ENCODE measurements at regions not wholly inside any gene's neighbourhood (a gene's known extent, or its start where the extent isn't known, plus 50 kb on each side); places are given as distances from the start of the nearest gene placed in this dataset.

DNA sequence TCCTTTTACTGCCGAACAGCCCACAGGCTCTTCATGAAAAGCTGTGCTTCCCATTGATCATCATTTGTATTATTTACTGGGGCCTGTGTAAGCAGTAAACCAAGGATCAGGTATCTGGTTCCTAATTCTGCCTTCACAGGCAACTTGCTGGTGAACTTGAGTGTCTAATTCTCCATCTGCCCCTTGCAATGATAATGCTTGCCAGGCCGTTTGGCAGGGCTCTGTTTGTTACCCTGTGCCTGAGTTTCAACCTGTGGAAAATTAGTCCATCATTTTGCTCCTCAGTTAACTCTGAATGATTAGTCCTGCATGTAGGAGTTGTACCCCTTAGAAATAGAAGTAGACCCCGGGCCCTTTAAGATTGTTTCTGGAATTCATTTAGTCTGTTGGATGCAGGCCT, 298.4 kb upstream of the CADM1 start:
- H3K27ac ChIP-seq (replicated peaks; ENCODE audit: low read length), result no peak overlapping the region
- H3K4me1 ChIP-seq (ENCODE audit: control insufficient read depth in 2 of 2, insufficient read depth in 1 of 2, low read depth in 1 of 2, low read length in 2 of 2), result no peaks in the 10 kb centered on the region
- no peak overlapping the region for H3K9ac ChIP-seq (ENCODE audit: low read depth, low read length, poor library complexity)
- H3K9me3 ChIP-seq (replicated peaks in 1 of 2; ENCODE audit: control insufficient read depth in 2 of 2, insufficient read depth in 1 of 2, low read depth in 1 of 2, low read length in 2 of 2), result no peaks in the 10 kb centered on the region
- no peak overlapping the region for H3K23ac ChIP-seq (ENCODE audit: low read depth, low read length, poor library complexity)
- H3K4ac ChIP-seq (ENCODE audit: low read length), result no peak overlapping the region
- no peak overlapping the region for H3K4me3 ChIP-seq (ENCODE audit: low read length in 2 of 2)
- no peak overlapping the region for H3K14ac ChIP-seq (ENCODE audit: low read length)
- no peak overlapping the region for H2AK5ac ChIP-seq (ENCODE audit: low read depth, low read length)
- DNase-seq (ENCODE audit: low spot score), result no peak
- H4K91ac ChIP-seq (ENCODE audit: low read depth, low read length, poor library complexity), result no peak overlapping the region
- no peak overlapping the region for H3K4me2 ChIP-seq (ENCODE audit: insufficient read depth, low read length, poor library complexity, severe bottlenecking)
- H3K36me3 ChIP-seq (replicated peaks in 1 of 2; ENCODE audit: control insufficient read depth in 2 of 2, insufficient read depth in 2 of 2, low read length in 2 of 2), result no peaks in the 10 kb centered on the region
- H2BK120ac ChIP-seq (ENCODE audit: low read depth, low read length), result no peak overlapping the region
- H2BK12ac ChIP-seq (ENCODE audit: low read length), result no peak overlapping the region
- no peaks in the 10 kb centered on the region for H3K27me3 ChIP-seq (ENCODE audit: control insufficient read depth in 3 of 3, insufficient read depth in 3 of 3, low read depth in 1 of 3, low read length in 3 of 3)
- H4K8ac ChIP-seq (ENCODE audit: low read depth, low read length), result no peak overlapping the region
- no CpG with 5 or more reads among the region's 3 CpGs for WGBS, 2 donors (ENCODE audit: extremely low coverage in 2 of 2, insufficient read length in 2 of 2, insufficient replicate concordance in 1 of 2)
- H2BK15ac ChIP-seq (ENCODE audit: low read length), result no peak overlapping the region
- no peaks in the 10 kb centered on the region for H3K79me1 ChIP-seq (ENCODE audit: low read depth, low read length)
- H2BK5ac ChIP-seq (ENCODE audit: low read length), result no peak overlapping the region
- H3K18ac ChIP-seq (ENCODE audit: low read length), result no peak overlapping the region
- no peak overlapping the region for H2AFZ ChIP-seq (ENCODE audit: low read length)

GRCh38 chr11:115792903-115793302, 288.7 kb upstream of the CADM1 start:
- H3K36me3 ChIP-seq (replicated peaks in 1 of 2; ENCODE audit: control insufficient read depth in 2 of 2, insufficient read depth in 2 of 2, low read length in 2 of 2), result no peaks in the 10 kb centered on the region

GRCh38 chr11:115787302-115787701, 283.1 kb upstream of the CADM1 start:
- Histone ChIP-seq H3K9ac (ENCODE audit: low read depth, low read length, poor library complexity) (no peak overlapping the region), H2AFZ (ENCODE audit: low read length) (no peak overlapping the region)
- no peak for DNase-seq (ENCODE audit: low spot score)

More at GRCh38 chr11:115792903-115793302, 288.7 kb upstream of the CADM1 start:
- Histone ChIP-seq H2BK120ac (ENCODE audit: low read depth, low read length) (no peak overlapping the region), H3K27me3 (ENCODE audit: control insufficient read depth in 3 of 3, insufficient read depth in 3 of 3, low read depth in 1 of 3, low read length in 3 of 3) (no peaks in the 10 kb centered on the region), H3K18ac (ENCODE audit: low read length) (no peak overlapping the region), H3K14ac (ENCODE audit: low read length) (no peak overlapping the region), H3K23ac (ENCODE audit: low read depth, low read length, poor library complexity) (no peak overlapping the region), H3K4me3 (ENCODE audit: low read length in 2 of 2) (no peak overlapping the region), H3K4me2 (ENCODE audit: insufficient read depth, low read length, poor library complexity, severe bottlenecking) (no peak overlapping the region), H2BK12ac (ENCODE audit: low read length) (no peak overlapping the region), H3K9ac (ENCODE audit: low read depth, low read length, poor library complexity) (no peak overlapping the region), H4K8ac (ENCODE audit: low read depth, low read length) (no peak overlapping the region), H2AK5ac (ENCODE audit: low read depth, low read length) (no peak overlapping the region), H2BK15ac (ENCODE audit: low read length) (no peak overlapping the region), H3K4ac (ENCODE audit: low read length) (no peak overlapping the region), H2BK5ac (ENCODE audit: low read length) (no peak overlapping the region), H4K91ac (ENCODE audit: low read depth, low read length, poor library complexity) (no peak overlapping the region), H3K9me3 (replicated peaks in 1 of 2; ENCODE audit: control insufficient read depth in 2 of 2, insufficient read depth in 1 of 2, low read depth in 1 of 2, low read length in 2 of 2) (no peaks in the 10 kb centered on the region), H3K79me1 (ENCODE audit: low read depth, low read length) (no peaks in the 10 kb centered on the region), H2AFZ (ENCODE audit: low read length) (no peak overlapping the region), H3K27ac (replicated peaks; ENCODE audit: low read length) (no peak overlapping the region), H3K4me1 (ENCODE audit: control insufficient read depth in 2 of 2, insufficient read depth in 1 of 2, low read depth in 1 of 2, low read length in 2 of 2) (no peaks in the 10 kb centered on the region)
- no peak for DNase-seq (ENCODE audit: low spot score)
- WGBS, 2 donors (ENCODE audit: extremely low coverage in 2 of 2, insufficient read length in 2 of 2, insufficient replicate concordance in 1 of 2), result no CpG with 5 or more reads among the region's 6 CpGs

DNA sequence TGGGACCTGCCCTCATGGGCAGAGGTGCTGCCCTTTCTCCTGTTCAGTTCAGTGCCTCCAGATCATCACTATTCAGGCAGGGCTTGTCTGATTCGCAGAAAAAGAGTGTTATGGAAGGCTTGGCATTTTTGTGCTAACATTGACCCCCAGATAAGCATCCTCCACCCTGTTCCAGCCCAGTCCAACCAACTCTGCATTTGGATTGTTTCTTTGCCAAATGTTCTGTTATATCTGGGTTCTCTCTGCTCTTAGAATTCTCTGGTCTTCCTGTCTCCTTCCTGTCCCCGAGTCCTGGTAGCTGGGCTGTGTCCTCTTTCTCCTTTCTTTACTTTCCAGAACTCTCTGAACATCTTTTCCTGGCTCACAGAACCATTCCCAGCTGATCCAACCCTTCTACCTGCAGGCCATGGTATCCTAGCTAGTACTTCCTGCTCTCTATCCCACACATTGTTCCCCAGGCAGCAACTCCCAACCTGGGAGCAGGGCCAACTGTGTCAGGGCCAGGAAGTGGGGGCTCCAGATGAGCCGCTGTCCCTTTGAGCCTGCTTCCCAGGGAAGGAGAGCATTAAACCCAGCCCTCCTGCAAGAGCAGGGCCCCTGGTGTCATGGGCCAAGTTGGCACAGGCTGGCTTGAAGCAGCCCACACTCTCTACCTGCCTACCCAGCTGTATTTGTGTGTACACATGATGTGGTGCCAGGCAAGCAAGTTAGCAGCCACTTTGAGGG, 280.7 kb upstream of the CADM1 start:
- Histone ChIP-seq H3K4me2 (ENCODE audit: insufficient read depth, low read length, poor library complexity, severe bottlenecking) (no peak overlapping the region), H3K36me3 (replicated peaks in 1 of 2; ENCODE audit: control insufficient read depth in 2 of 2, insufficient read depth in 2 of 2, low read length in 2 of 2) (no peaks in the 10 kb centered on the region), H3K27ac (replicated peaks; ENCODE audit: low read length) (no peak overlapping the region), H3K18ac (ENCODE audit: low read length) (peak overlapping the region; percentile 19), H2AK5ac (ENCODE audit: low read depth, low read length) (no peak overlapping the region), H3K9ac (ENCODE audit: low read depth, low read length, poor library complexity) (no peak overlapping the region), H4K8ac (ENCODE audit: low read depth, low read length) (no peak overlapping the region), H3K4ac (ENCODE audit: low read length) (no peak overlapping the region), H3K27me3 (ENCODE audit: control insufficient read depth in 3 of 3, insufficient read depth in 3 of 3, low read depth in 1 of 3, low read length in 3 of 3) (no peaks in the 10 kb centered on the region), H2BK5ac (ENCODE audit: low read length) (no peak overlapping the region), H4K91ac (ENCODE audit: low read depth, low read length, poor library complexity) (peak overlapping the region; percentile 60), H2AFZ (ENCODE audit: low read length) (no peak overlapping the region), H3K23ac (ENCODE audit: low read depth, low read length, poor library complexity) (no peak overlapping the region), H3K4me1 (ENCODE audit: control insufficient read depth in 2 of 2, insufficient read depth in 1 of 2, low read depth in 1 of 2, low read length in 2 of 2) (no peaks in the 10 kb centered on the region), H3K4me3 (ENCODE audit: low read length in 2 of 2) (no peak overlapping the region), H3K9me3 (replicated peaks in 1 of 2; ENCODE audit: control insufficient read depth in 2 of 2, insufficient read depth in 1 of 2, low read depth in 1 of 2, low read length in 2 of 2) (no peaks in the 10 kb centered on the region), H3K14ac (ENCODE audit: low read length) (no peak overlapping the region), H3K79me1 (ENCODE audit: low read depth, low read length) (no peaks in the 10 kb centered on the region), H2BK15ac (ENCODE audit: low read length) (peak overlapping the region; percentile 32), H2BK12ac (ENCODE audit: low read length) (no peak overlapping the region), H2BK120ac (ENCODE audit: low read depth, low read length) (no peak overlapping the region)
- WGBS, 2 donors (ENCODE audit: extremely low coverage in 2 of 2, insufficient read length in 2 of 2, insufficient replicate concordance in 1 of 2), result no CpG with 5 or more reads among the region's 3 CpGs
- DNase-seq (ENCODE audit: low spot score), result no peak

More at GRCh38 chr11:115787302-115787701, 283.1 kb upstream of the CADM1 start:
- no peak overlapping the region for H2BK120ac ChIP-seq (ENCODE audit: low read depth, low read length)
- H3K27me3 ChIP-seq (ENCODE audit: control insufficient read depth in 3 of 3, insufficient read depth in 3 of 3, low read depth in 1 of 3, low read length in 3 of 3), result no peaks in the 10 kb centered on the region
- no peak overlapping the region for H2BK12ac ChIP-seq (ENCODE audit: low read length)
- no peak overlapping the region for H3K23ac ChIP-seq (ENCODE audit: low read depth, low read length, poor library complexity)
- no peak overlapping the region for H3K14ac ChIP-seq (ENCODE audit: low read length)
- H3K4ac ChIP-seq (ENCODE audit: low read length), result no peak overlapping the region
- H3K4me3 ChIP-seq (ENCODE audit: low read length in 2 of 2), result no peak overlapping the region
- H4K91ac ChIP-seq (ENCODE audit: low read depth, low read length, poor library complexity), result no peak overlapping the region
- no peak overlapping the region for H4K8ac ChIP-seq (ENCODE audit: low read depth, low read length)
- H2BK15ac ChIP-seq (ENCODE audit: low read length), result no peak overlapping the region
- H3K27ac ChIP-seq (replicated peaks; ENCODE audit: low read length), result no peak overlapping the region
- no peak overlapping the region for H2AK5ac ChIP-seq (ENCODE audit: low read depth, low read length)
- no peaks in the 10 kb centered on the region for H3K79me1 ChIP-seq (ENCODE audit: low read depth, low read length)
- no peak overlapping the region for H3K18ac ChIP-seq (ENCODE audit: low read length)
- H3K4me2 ChIP-seq (ENCODE audit: insufficient read depth, low read length, poor library complexity, severe bottlenecking), result no peak overlapping the region
- no peak overlapping the region for H2BK5ac ChIP-seq (ENCODE audit: low read length)
- H3K36me3 ChIP-seq (replicated peaks in 1 of 2; ENCODE audit: control insufficient read depth in 2 of 2, insufficient read depth in 2 of 2, low read length in 2 of 2), result no peaks in the 10 kb centered on the region
- no peaks in the 10 kb centered on the region for H3K4me1 ChIP-seq (ENCODE audit: control insufficient read depth in 2 of 2, insufficient read depth in 1 of 2, low read depth in 1 of 2, low read length in 2 of 2)
- no CpG with 5 or more reads among the region's 5 CpGs for whole genome bisulfite sequencing, 2 donors (ENCODE audit: extremely low coverage in 2 of 2, insufficient read length in 2 of 2, insufficient replicate concordance in 1 of 2)
- H3K9me3 ChIP-seq (replicated peaks in 1 of 2; ENCODE audit: control insufficient read depth in 2 of 2, insufficient read depth in 1 of 2, low read depth in 1 of 2, low read length in 2 of 2), result no peaks in the 10 kb centered on the region

Data from neuronal stem cell (in vitro differentiated cells).